Endodermal cell (in vitro differentiated cells): ENCODE measurements at regions not wholly inside any gene's neighbourhood (a gene's known extent, or its start where the extent isn't known, plus 50 kb on each side); places are given as distances from the start of the nearest gene placed in this dataset.

Experiments
- DNase-seq: peaks from one replicate; pipeline ENCODE4 v3.0.0-alpha.2; 2017
- H3K27ac ChIP-seq: 2 replicates; pipeline ENCODE4 v1.5.1; 2013; ENCODE audit warnings: mild to moderate bottlenecking, low read depth, low read length, moderate library complexity
- H3K27me3 ChIP-seq: 2 replicates; pipeline ENCODE4 v1.6.1; 2013; ENCODE audit warnings: mild to moderate bottlenecking, low read length, moderate library complexity; ENCODE audit not compliant: insufficient read depth, control insufficient read depth, poor library complexity, severe bottlenecking
- H3K36me3 ChIP-seq: 2 replicates; pipeline ENCODE4 v1.7.0; 2013; ENCODE audit warnings: mild to moderate bottlenecking, low read length, moderate library complexity; ENCODE audit not compliant: control insufficient read depth, insufficient read depth
- H3K4me1 ChIP-seq: one replicate; pipeline ENCODE4 v1.7.0; 2013; ENCODE audit warnings: low read length; ENCODE audit not compliant: control insufficient read depth, insufficient read depth
- H3K4me3 ChIP-seq: 2 replicates; pipeline ENCODE4 v1.5.1; 2013; ENCODE audit warnings: mild to moderate bottlenecking, low read length, moderate library complexity
- H3K9ac ChIP-seq: 2 replicates; pipeline ENCODE4 v1.6.1; 2013; ENCODE audit warnings: mild to moderate bottlenecking, low read length, moderate library complexity; ENCODE audit not compliant: poor library complexity, severe bottlenecking; ENCODE audit errors: extremely low read depth
- H3K9me3 ChIP-seq: 2 replicates; pipeline ENCODE4 v1.6.1; 2013; ENCODE audit warnings: mild to moderate bottlenecking, low read length, moderate library complexity; ENCODE audit not compliant: control insufficient read depth
- H3K27ac Mint-ChIP-seq: 2 replicates; pipeline ENCODE4 v1.8.0; 2020; ENCODE audit warnings: mixed read lengths
- H3K27me3 Mint-ChIP-seq: 2 replicates; pipeline ENCODE4 v1.8.0; 2021; ENCODE audit warnings: mild to moderate bottlenecking, mixed read lengths; ENCODE audit not compliant: insufficient read depth
- H3K36me3 Mint-ChIP-seq: 2 replicates; pipeline ENCODE4 v1.8.0; 2020; ENCODE audit warnings: low read depth, mixed read lengths
- H3K4me1 Mint-ChIP-seq: 2 replicates; pipeline ENCODE4 v1.8.0; 2020; ENCODE audit warnings: mixed read lengths
- H3K4me3 Mint-ChIP-seq: 2 replicates; pipeline ENCODE4 v1.8.0; 2020; ENCODE audit warnings: mild to moderate bottlenecking, moderate library complexity, mixed read lengths
- H3K9me3 Mint-ChIP-seq: 2 replicates; pipeline ENCODE4 v1.8.0; 2020; ENCODE audit warnings: mild to moderate bottlenecking, mixed read lengths
- WGBS, 2 experiments: methylation state at CpG; one replicate each; pipeline versions ENCODE4 v1.1.5 to v1.1.7; 2013; ENCODE audit warnings: missing lambda C conversion rate in 2 of 2, mixed read lengths in 1 of 2; ENCODE audit not compliant: insufficient coverage in 1 of 2, insufficient read length in 1 of 2; 5-methylcytosine and 5-hydroxymethylcytosine counted together
- TF ChIP-seq, protein P1 (sequence below): fragments of 200-600 bp; sonication (generic); conservative IDR thresholded peaks from 2 replicates; pipeline ENCODE4 v1.5.0; 2021; ENCODE audit warnings: antibody characterized with exemption, mild to moderate bottlenecking

- H3K4me3 ChIP-seq: peak overlapping the region; percentile 87
- H3K36me3 Mint-ChIP-seq: no peaks in the 10 kb centered on the region
- H3K9me3 Mint-ChIP-seq: no peaks in the 10 kb centered on the region
- H3K27ac Mint-ChIP-seq: peak overlapping the region; percentile 60
- WGBS, 2 experiments: 1 to 3% methylated on average over 25 to 48 of the region's 48 CpGs
- TF ChIP-seq, protein P1, sequence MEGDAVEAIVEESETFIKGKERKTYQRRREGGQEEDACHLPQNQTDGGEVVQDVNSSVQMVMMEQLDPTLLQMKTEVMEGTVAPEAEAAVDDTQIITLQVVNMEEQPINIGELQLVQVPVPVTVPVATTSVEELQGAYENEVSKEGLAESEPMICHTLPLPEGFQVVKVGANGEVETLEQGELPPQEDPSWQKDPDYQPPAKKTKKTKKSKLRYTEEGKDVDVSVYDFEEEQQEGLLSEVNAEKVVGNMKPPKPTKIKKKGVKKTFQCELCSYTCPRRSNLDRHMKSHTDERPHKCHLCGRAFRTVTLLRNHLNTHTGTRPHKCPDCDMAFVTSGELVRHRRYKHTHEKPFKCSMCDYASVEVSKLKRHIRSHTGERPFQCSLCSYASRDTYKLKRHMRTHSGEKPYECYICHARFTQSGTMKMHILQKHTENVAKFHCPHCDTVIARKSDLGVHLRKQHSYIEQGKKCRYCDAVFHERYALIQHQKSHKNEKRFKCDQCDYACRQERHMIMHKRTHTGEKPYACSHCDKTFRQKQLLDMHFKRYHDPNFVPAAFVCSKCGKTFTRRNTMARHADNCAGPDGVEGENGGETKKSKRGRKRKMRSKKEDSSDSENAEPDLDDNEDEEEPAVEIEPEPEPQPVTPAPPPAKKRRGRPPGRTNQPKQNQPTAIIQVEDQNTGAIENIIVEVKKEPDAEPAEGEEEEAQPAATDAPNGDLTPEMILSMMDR: peak; percentile 99
- H3K27me3 Mint-ChIP-seq: peaks cover 81% of the 10 kb centered on the region
- H3K9me3 ChIP-seq: no peaks in the 10 kb centered on the region
- no peak overlapping the region for H3K27ac ChIP-seq
- no peaks in the 10 kb centered on the region for H3K36me3 ChIP-seq
- peak overlapping the region; percentile 78 for H3K4me3 Mint-ChIP-seq
- H3K27me3 ChIP-seq: peaks cover 86% of the 10 kb centered on the region
- no peaks in the 10 kb centered on the region for H3K4me1 ChIP-seq
- peak overlapping the region; percentile 21 for H3K9ac ChIP-seq
- DNase-seq: peak; percentile 99
- peaks cover 1% of the 10 kb centered on the region for H3K4me1 Mint-ChIP-seq
Measured at GRCh38 chr2:41840702-41841551, 206.9 kb upstream of the PKDCC start.

GRCh38 chr2:41846962-41847361 lies 200.9 kb upstream of the PKDCC start:
- no peaks in the 10 kb centered on the region for H3K36me3 Mint-ChIP-seq
- no peak overlapping the region for H3K27ac Mint-ChIP-seq
- WGBS, 2 experiments: no CpG with 5 or more reads among the region's 1 CpG
- Histone ChIP-seq H3K27ac (no peak overlapping the region), H3K9ac (no peak overlapping the region), H3K4me1 (no peaks in the 10 kb centered on the region), H3K4me3 (no peak overlapping the region), H3K36me3 (no peaks in the 10 kb centered on the region), H3K27me3 (peaks cover 92% of the 10 kb centered on the region), H3K9me3 (no peaks in the 10 kb centered on the region)
- H3K27me3 Mint-ChIP-seq: peaks cover 90% of the 10 kb centered on the region
- H3K4me1 Mint-ChIP-seq: no peaks in the 10 kb centered on the region
- H3K4me3 Mint-ChIP-seq: no peak overlapping the region
- DNase-seq: no peak
- no peaks in the 10 kb centered on the region for H3K9me3 Mint-ChIP-seq
- TF ChIP-seq, protein P1: peak; percentile 35

GRCh38 chr2:41847744-41848441 lies 199.9 kb upstream of the PKDCC start:
- no peak overlapping the region for H3K4me3 Mint-ChIP-seq
- H3K9me3 Mint-ChIP-seq: no peaks in the 10 kb centered on the region
- DNase-seq: no peak
- H3K36me3 Mint-ChIP-seq: no peaks in the 10 kb centered on the region
- H3K4me1 Mint-ChIP-seq: no peaks in the 10 kb centered on the region
- Histone ChIP-seq H3K9ac (no peak overlapping the region), H3K27ac (no peak overlapping the region), H3K4me3 (no peak overlapping the region), H3K4me1 (no peaks in the 10 kb centered on the region), H3K36me3 (no peaks in the 10 kb centered on the region), H3K27me3 (peaks cover 84% of the 10 kb centered on the region), H3K9me3 (no peaks in the 10 kb centered on the region)
- H3K27ac Mint-ChIP-seq: no peak overlapping the region
- TF ChIP-seq, protein P1: no peak
- 77 to 84% methylated on average over 5 to 7 of the region's 7 CpGs for WGBS, 2 experiments
- peaks cover 82% of the 10 kb centered on the region for H3K27me3 Mint-ChIP-seq
